ENCODE measurements at regions not wholly inside any gene's neighbourhood (a gene's known extent, or its start where the extent isn't known, plus 50 kb on each side); places are given as distances from the start of the nearest gene placed in this dataset.

DNA sequence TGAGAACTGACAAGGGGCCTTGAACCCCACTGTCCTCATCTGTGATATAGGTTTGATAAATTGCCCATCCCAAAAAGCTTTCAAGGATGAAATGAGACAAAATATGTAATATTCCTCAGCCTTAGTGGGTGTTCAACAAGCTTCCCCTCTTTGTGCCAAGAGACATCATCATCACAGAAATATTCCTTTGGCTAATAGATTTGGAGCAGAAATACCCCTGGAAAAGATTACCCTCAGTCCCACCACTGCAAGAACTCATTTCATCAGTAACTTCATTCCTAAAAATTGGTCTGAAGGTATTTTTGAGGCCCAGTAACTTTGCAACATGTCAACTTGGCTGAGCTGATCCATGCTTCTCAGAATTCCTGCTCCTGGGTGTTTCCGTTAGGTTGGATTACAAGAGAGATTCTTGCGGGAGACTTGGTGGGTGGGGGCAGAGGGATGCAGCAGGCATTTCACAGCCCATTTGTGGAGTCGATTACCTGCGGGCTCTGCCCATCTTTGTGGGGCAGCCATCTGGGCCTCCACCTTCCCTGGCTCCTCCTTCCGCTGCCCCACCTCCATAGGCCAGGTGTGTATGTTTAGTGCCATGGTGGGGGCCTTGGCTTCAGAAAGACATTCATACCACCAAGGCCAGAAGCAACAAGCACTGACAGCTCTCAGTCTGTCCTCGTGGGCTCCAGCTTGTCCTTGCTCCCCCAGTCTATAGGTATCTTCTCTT is 263.9 kb downstream of the GLI2 start (continued):
- TF ChIP-seq RAD21 (IDR thresholded peaks at IDR 0.05; ENCODE audit: low read depth), result no peak

DNA sequence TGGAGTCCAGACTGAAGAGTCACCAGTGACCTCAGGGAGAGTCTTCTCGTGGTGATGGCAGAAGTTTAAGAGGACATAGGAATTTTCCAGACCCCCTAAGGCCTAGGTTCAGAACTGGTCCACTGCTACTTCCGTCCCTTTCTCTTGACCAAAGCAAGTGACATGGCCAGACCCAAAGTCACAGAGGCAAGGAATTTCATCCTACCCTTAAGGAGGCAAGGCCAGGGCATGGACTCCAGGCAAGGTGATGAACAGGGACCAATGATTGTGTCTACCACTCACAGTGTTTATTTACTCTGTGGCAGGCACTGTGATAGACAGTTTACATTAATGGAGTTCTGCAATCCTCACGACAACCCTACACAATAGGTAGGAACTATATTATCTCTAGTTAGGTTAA is 265.1 kb downstream of the GLI2 start:
- Histone ChIP-seq H3K9me2 (ENCODE audit: insufficient read depth) (no peaks in the 10 kb centered on the region), H3K9me3 (ENCODE audit: control insufficient read depth in 1 of 2, insufficient read depth in 1 of 2, low read depth in 1 of 2, low read length in 2 of 2) (no peaks in the 10 kb centered on the region), H3K9ac (ENCODE audit: low read length) (no peak overlapping the region), H3K4me3 (replicated peaks in 1 of 2; ENCODE audit: low read depth in 1 of 2, low read length in 2 of 2) (no peak overlapping the region), H3K27ac (ENCODE audit: low read depth, low read length) (no peak overlapping the region), H3K4me1 (ENCODE audit: control insufficient read depth in 1 of 2, insufficient read depth in 2 of 2, low read length in 2 of 2) (no peaks in the 10 kb centered on the region), H3K79me2 (ENCODE audit: insufficient read depth, low read length) (no peaks in the 10 kb centered on the region), H2AFZ (ENCODE audit: low read depth, low read length, poor library complexity, severe bottlenecking) (no peak overlapping the region), H3K36me3 (ENCODE audit: control insufficient read depth in 1 of 2, insufficient read depth in 2 of 2, low read length in 2 of 2) (no peaks in the 10 kb centered on the region), H3K4me2 (ENCODE audit: low read length) (no peak overlapping the region), H4K20me1 (ENCODE audit: insufficient read depth) (no peaks in the 10 kb centered on the region), H3K27me3 (ENCODE audit: insufficient read depth, low read length) (no peaks in the 10 kb centered on the region)
- intact Hi-C loops (cut with micrococcal nuclease), result no loop called here
- ChIA-PET CTCF (no interaction called here), RAD21 (ENCODE audit: low non-redundant PET in 1 of 2, low total read pairs in 2 of 2, uncharacterized antibody in 2 of 2, unreplicated experiment in 2 of 2) (no interaction called here), POLR2A (no interaction called here)
- TF ChIP-seq, protein P1, sequence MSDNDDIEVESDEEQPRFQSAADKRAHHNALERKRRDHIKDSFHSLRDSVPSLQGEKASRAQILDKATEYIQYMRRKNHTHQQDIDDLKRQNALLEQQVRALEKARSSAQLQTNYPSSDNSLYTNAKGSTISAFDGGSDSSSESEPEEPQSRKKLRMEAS (IDR thresholded peaks at IDR 0.05), result no peak
- no TSS peak for BruUV-seq (replicated peaks)
- ATAC-seq (no peak), DNase-seq (ENCODE audit: low read depth, low spot score) (no peak)

DNA sequence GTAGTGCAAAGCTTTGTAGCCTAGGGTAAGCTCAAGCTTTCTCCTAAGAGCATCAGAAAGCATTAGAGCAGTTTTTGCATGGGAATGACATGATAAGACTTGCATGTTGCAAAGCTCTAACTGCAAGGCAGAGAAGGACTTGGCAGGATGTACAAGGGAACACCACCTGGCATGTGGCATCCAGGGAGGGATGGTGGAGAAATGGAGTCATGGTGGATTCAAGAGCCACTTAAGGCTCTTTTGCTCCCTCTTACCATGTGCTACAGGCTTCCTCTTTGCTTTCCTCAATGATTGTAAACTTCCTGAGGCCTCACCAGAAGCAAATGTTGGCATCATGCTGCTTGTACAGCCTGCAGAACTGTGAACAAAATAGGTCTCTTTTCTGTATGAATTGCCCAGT is 266.0 kb downstream of the GLI2 start:
- intact Hi-C loops (cut with micrococcal nuclease), result no loop called here
- no peak overlapping the region for H3K27ac ChIP-seq (ENCODE audit: low read depth, low read length)
- H4K20me1 ChIP-seq (ENCODE audit: insufficient read depth), result no peaks in the 10 kb centered on the region
- BruUV-seq (replicated peaks), result no TSS peak
- ChIA-PET CTCF (no interaction called here), POLR2A (no interaction called here), RAD21 (ENCODE audit: low non-redundant PET in 1 of 2, low total read pairs in 2 of 2, uncharacterized antibody in 2 of 2, unreplicated experiment in 2 of 2) (no interaction called here)
- DNase-seq (ENCODE audit: low read depth, low spot score) (no peak), ATAC-seq (no peak)
- H3K36me3 ChIP-seq (ENCODE audit: control insufficient read depth in 1 of 2, insufficient read depth in 2 of 2, low read length in 2 of 2), result no peaks in the 10 kb centered on the region
- no peaks in the 10 kb centered on the region for H3K9me2 ChIP-seq (ENCODE audit: insufficient read depth)
- no peak overlapping the region for H3K9ac ChIP-seq (ENCODE audit: low read length)
- H3K4me2 ChIP-seq (ENCODE audit: low read length), result no peak overlapping the region
- no peaks in the 10 kb centered on the region for H3K27me3 ChIP-seq (ENCODE audit: insufficient read depth, low read length)
- no peaks in the 10 kb centered on the region for H3K4me1 ChIP-seq (ENCODE audit: control insufficient read depth in 1 of 2, insufficient read depth in 2 of 2, low read length in 2 of 2)
- no peak overlapping the region for H3K4me3 ChIP-seq (replicated peaks in 1 of 2; ENCODE audit: low read depth in 1 of 2, low read length in 2 of 2)
- H2AFZ ChIP-seq (ENCODE audit: low read depth, low read length, poor library complexity, severe bottlenecking), result no peak overlapping the region
- H3K9me3 ChIP-seq (ENCODE audit: control insufficient read depth in 1 of 2, insufficient read depth in 1 of 2, low read depth in 1 of 2, low read length in 2 of 2), result no peaks in the 10 kb centered on the region
- H3K79me2 ChIP-seq (ENCODE audit: insufficient read depth, low read length), result no peaks in the 10 kb centered on the region
- TF ChIP-seq EGR1 (IDR thresholded peaks at IDR 0.05; ENCODE audit: low read depth), result no peak
- TF ChIP-seq SIN3A (IDR thresholded peaks at IDR 0.05; ENCODE audit: low read depth), result no peak
- no peak for TF ChIP-seq JUND (IDR thresholded peaks at IDR 0.05)
- no peak for TF ChIP-seq TCF7L2 (IDR thresholded peaks at IDR 0.05; ENCODE audit: borderline replicate concordance, extremely low read depth, insufficient read depth, insufficient read length)
- no peak for TF ChIP-seq SRF (IDR thresholded peaks at IDR 0.05; ENCODE audit: low read depth)
- TF ChIP-seq FOSL1 (IDR thresholded peaks at IDR 0.05; ENCODE audit: low read depth), result no peak
- TF ChIP-seq, protein P2, sequence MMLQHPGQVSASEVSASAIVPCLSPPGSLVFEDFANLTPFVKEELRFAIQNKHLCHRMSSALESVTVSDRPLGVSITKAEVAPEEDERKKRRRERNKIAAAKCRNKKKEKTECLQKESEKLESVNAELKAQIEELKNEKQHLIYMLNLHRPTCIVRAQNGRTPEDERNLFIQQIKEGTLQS (IDR thresholded peaks at IDR 0.05), result no peak
- TF ChIP-seq YY1 (IDR thresholded peaks at IDR 0.05; ENCODE audit: extremely low read depth, insufficient replicate concordance, low read depth, low read length), result no peak
- TF ChIP-seq, protein P3, sequence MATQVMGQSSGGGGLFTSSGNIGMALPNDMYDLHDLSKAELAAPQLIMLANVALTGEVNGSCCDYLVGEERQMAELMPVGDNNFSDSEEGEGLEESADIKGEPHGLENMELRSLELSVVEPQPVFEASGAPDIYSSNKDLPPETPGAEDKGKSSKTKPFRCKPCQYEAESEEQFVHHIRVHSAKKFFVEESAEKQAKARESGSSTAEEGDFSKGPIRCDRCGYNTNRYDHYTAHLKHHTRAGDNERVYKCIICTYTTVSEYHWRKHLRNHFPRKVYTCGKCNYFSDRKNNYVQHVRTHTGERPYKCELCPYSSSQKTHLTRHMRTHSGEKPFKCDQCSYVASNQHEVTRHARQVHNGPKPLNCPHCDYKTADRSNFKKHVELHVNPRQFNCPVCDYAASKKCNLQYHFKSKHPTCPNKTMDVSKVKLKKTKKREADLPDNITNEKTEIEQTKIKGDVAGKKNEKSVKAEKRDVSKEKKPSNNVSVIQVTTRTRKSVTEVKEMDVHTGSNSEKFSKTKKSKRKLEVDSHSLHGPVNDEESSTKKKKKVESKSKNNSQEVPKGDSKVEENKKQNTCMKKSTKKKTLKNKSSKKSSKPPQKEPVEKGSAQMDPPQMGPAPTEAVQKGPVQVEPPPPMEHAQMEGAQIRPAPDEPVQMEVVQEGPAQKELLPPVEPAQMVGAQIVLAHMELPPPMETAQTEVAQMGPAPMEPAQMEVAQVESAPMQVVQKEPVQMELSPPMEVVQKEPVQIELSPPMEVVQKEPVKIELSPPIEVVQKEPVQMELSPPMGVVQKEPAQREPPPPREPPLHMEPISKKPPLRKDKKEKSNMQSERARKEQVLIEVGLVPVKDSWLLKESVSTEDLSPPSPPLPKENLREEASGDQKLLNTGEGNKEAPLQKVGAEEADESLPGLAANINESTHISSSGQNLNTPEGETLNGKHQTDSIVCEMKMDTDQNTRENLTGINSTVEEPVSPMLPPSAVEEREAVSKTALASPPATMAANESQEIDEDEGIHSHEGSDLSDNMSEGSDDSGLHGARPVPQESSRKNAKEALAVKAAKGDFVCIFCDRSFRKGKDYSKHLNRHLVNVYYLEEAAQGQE (IDR thresholded peaks at IDR 0.05; ENCODE audit: low read depth), result no peak
- no peak for TF ChIP-seq CBX3 (IDR thresholded peaks at IDR 0.05; ENCODE audit: low read depth)
- TF ChIP-seq, protein P4, sequence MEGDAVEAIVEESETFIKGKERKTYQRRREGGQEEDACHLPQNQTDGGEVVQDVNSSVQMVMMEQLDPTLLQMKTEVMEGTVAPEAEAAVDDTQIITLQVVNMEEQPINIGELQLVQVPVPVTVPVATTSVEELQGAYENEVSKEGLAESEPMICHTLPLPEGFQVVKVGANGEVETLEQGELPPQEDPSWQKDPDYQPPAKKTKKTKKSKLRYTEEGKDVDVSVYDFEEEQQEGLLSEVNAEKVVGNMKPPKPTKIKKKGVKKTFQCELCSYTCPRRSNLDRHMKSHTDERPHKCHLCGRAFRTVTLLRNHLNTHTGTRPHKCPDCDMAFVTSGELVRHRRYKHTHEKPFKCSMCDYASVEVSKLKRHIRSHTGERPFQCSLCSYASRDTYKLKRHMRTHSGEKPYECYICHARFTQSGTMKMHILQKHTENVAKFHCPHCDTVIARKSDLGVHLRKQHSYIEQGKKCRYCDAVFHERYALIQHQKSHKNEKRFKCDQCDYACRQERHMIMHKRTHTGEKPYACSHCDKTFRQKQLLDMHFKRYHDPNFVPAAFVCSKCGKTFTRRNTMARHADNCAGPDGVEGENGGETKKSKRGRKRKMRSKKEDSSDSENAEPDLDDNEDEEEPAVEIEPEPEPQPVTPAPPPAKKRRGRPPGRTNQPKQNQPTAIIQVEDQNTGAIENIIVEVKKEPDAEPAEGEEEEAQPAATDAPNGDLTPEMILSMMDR (IDR thresholded peaks at IDR 0.05 in 2 of 3, conservative IDR thresholded peaks at IDR 0.05 in 1 of 3; ENCODE audit: borderline replicate concordance in 1 of 3, insufficient read depth in 1 of 3, low read depth in 2 of 3, low read length in 2 of 3), result no peak
- no peak for TF ChIP-seq CEBPB (IDR thresholded peaks at IDR 0.05; ENCODE audit: low read depth)
